A549 (cell line): ENCODE measurements at regions not wholly inside any gene's neighbourhood (a gene's known extent, or its start where the extent isn't known, plus 50 kb on each side); places are given as distances from the start of the nearest gene placed in this dataset.

ENCODE experiments used
- ATAC-seq, 2 experiments: fragments of 200-7000 bp in 1 of 2; fragments of >200 bp in 1 of 2; cut with Nextera tagmentation in 1 of 2; cut with Tn5 transposase in 1 of 2; 3 replicates each; pipeline versions ENCODE4 v1.8.0 to v1.9.1; 2018 to 2020; ENCODE audit warnings: mild to moderate bottlenecking in 1 of 2, moderate library complexity in 1 of 2
- CTCF ChIA-PET: fragments of 300-600 bp; sonication (Branson Sonifier 250); formaldehyde crosslinking; extraction: SDS; loops from one replicate; lab custom pipeline; 2021; ENCODE audit warnings: antibody characterized with exemption, inconsistent platforms; lab: Yijun Ruan, JAX
- POLR2A ChIA-PET: fragments of 350-600 bp; formaldehyde crosslinking; extraction: SDS; loops from one replicate; lab custom pipeline; 2021; ENCODE audit warnings: antibody characterized with exemption, inconsistent platforms; lab: Yijun Ruan, JAX
- DNase-seq, 2 experiments: peaks; one replicate each; pipeline versions ENCODE4 v3.0.0 to v3.0.0-alpha.2; 2011 to 2016; ENCODE audit warnings: low read depth in 1 of 2, low spot score in 1 of 2
- FAIRE-seq: peaks from 2 replicates; lab custom pipeline; 2011; peaks lifted over from hg19 to GRCh38; lab: Jason Lieb, UNC
- H3K27ac ChIP-seq, 2 experiments: fragments of >200 bp; sonication (Bioruptor Twin); formaldehyde crosslinking; 3 replicates each; pipeline ENCODE4 v1.5.1; 2016 to 2017
- H3K4me1 ChIP-seq: fragments of >200 bp; sonication (Bioruptor Twin); formaldehyde crosslinking; 3 replicates; pipeline ENCODE4 v1.6.1; 2016
- H3K4me2 ChIP-seq: fragments of >200 bp; sonication (Bioruptor Twin); formaldehyde crosslinking; 3 replicates; pipeline ENCODE4 v1.6.1; 2016
- H3K4me3 ChIP-seq: fragments of >200 bp; sonication (Bioruptor Twin); formaldehyde crosslinking; 3 replicates; pipeline ENCODE4 v1.5.1; 2016
- H3K9me3 ChIP-seq: fragments of >200 bp; sonication (Bioruptor Twin); formaldehyde crosslinking; 3 replicates; pipeline ENCODE4 v1.6.1; 2016
- BHLHE40 ChIP-seq: IDR thresholded peaks from 2 replicates; pipeline ENCODE4 v1.6.1; 2012; ENCODE audit warnings: low read depth, low read length, inconsistent platforms
- CBX2 ChIP-seq: fragments of 200-600 bp; sonication (generic); IDR thresholded peaks from 2 replicates; pipeline ENCODE4 v1.6.1; 2016; ENCODE audit warnings: low read depth, mild to moderate bottlenecking, borderline replicate concordance
- CBX8 ChIP-seq: fragments of 200-600 bp; sonication (generic); IDR thresholded peaks from 2 replicates; pipeline ENCODE4 v1.6.1; 2016
- EHMT2 ChIP-seq: fragments of 200-600 bp; sonication (generic); IDR thresholded peaks from 2 replicates; pipeline ENCODE4 v1.6.1; 2016; ENCODE audit warnings: antibody characterized with exemption, low read depth, mild to moderate bottlenecking, moderate library complexity
- EP300 ChIP-seq, 2 experiments: fragments of >200 bp; sonication (Bioruptor Twin); formaldehyde crosslinking; IDR thresholded peaks; 2 replicates in 1 of 2; 3 replicates in 1 of 2; pipeline ENCODE4 v1.6.1; 2016 to 2017
- GATA3 ChIP-seq: IDR thresholded peaks from 2 replicates; pipeline ENCODE4 v1.6.1; 2012; ENCODE audit warnings: borderline replicate concordance
- HDAC2 ChIP-seq: fragments of 200-600 bp; sonication (generic); IDR thresholded peaks from 2 replicates; pipeline ENCODE4 v1.6.1; 2016
- HMGXB4 ChIP-seq: fragments of 250-450 bp; sonication (Bioruptor Pico); IDR thresholded peaks from 2 replicates; pipeline ENCODE4 v1.5.0; 2021; ENCODE audit warnings: mild to moderate bottlenecking, moderate library complexity, borderline replicate concordance
- HOXA7 ChIP-seq: fragments of 250-450 bp; sonication (Bioruptor Pico); IDR thresholded peaks from 2 replicates; pipeline ENCODE4 v1.5.0; 2020; ENCODE audit warnings: mild to moderate bottlenecking, moderate library complexity
- JUN ChIP-seq, 2 experiments: fragments of >200 bp; sonication (Bioruptor Twin); formaldehyde crosslinking; IDR thresholded peaks; 2 replicates in 1 of 2; 3 replicates in 1 of 2; pipeline ENCODE4 v1.6.1; 2016 to 2017
- PBX3 ChIP-seq: IDR thresholded peaks from 2 replicates; pipeline ENCODE4 v1.6.1; 2012
- PHF8 ChIP-seq: fragments of 200-600 bp; sonication (generic); IDR thresholded peaks from 2 replicates; pipeline ENCODE4 v1.6.1; 2016; ENCODE audit warnings: low read depth, mild to moderate bottlenecking, antibody characterized with exemption, moderate library complexity, borderline replicate concordance
- POLR2A ChIP-seq: IDR thresholded peaks from 2 replicates; pipeline ENCODE4 v1.6.1; 2012; ENCODE audit warnings: mild to moderate bottlenecking, low read length
- POLR2AphosphoS2 ChIP-seq: conservative IDR thresholded peaks from 2 replicates; pipeline ENCODE4 v1.6.1; 2012; ENCODE audit warnings: low read length, improper control_type of control experiment, inconsistent platforms
- RARB ChIP-seq: fragments of 250-450 bp; sonication (Bioruptor Pico); IDR thresholded peaks from 2 replicates; pipeline ENCODE4 v1.8.0; 2021; ENCODE audit warnings: mild to moderate bottlenecking, moderate library complexity
- RFX5 ChIP-seq: fragments of 450-650 bp; IDR thresholded peaks from 2 replicates; pipeline ENCODE4 v1.7.1; 2014; ENCODE audit warnings: antibody characterized with exemption, mild to moderate bottlenecking, moderate library complexity
- RNF2 ChIP-seq: fragments of 200-600 bp; sonication (generic); IDR thresholded peaks from 2 replicates; pipeline ENCODE4 v1.6.1; 2016; ENCODE audit warnings: low read depth, mild to moderate bottlenecking, antibody characterized with exemption, moderate library complexity, borderline replicate concordance
- SMC3 ChIP-seq: fragments of >200 bp; sonication (Bioruptor Twin); formaldehyde crosslinking; IDR thresholded peaks from 3 replicates; pipeline ENCODE4 v1.6.1; 2018; ENCODE audit warnings: inconsistent platforms
- TFCP2L1 ChIP-seq: fragments of 250-450 bp; sonication (Bioruptor Pico); IDR thresholded peaks from 2 replicates; pipeline ENCODE4 v1.5.0; 2021; ENCODE audit warnings: mild to moderate bottlenecking
- ZC3H11A ChIP-seq: fragments of 450-650 bp; IDR thresholded peaks from 2 replicates; pipeline ENCODE4 v1.6.1; 2014; ENCODE audit warnings: antibody characterized with exemption, mild to moderate bottlenecking
- WGBS: methylation state at CpG from one replicate; pipeline ENCODE4 v1.1.6; 2017; ENCODE audit errors: missing lambda C conversion rate; 5-methylcytosine and 5-hydroxymethylcytosine counted together

GRCh38 chr3:23752126-23752525, 53.6 kb upstream of the UBE2E1 start:
- POLR2A ChIA-PET, result no interaction called here
- WGBS, result 71% methylated on average over 3 of the region's 3 CpGs

GRCh38 chr3:23754215-23754614, 51.5 kb upstream of the UBE2E1 start:
- FAIRE-seq (no peak), DNase-seq (no peak), ATAC-seq (no peak)
- TF ChIP-seq HDAC2 (no peak), POLR2A (no peak), PHF8 (no peak), EHMT2 (no peak), POLR2AphosphoS2 (no peak), HMGXB4 (CRISPR knock-in tag) (no peak), EP300 (IDR thresholded peaks at IDR 0.05) (no peak), BHLHE40 (no peak), CBX2 (no peak), TFCP2L1 (CRISPR knock-in tag) (no peak), SMC3 (no peak), HOXA7 (CRISPR knock-in tag) (no peak), RARB (CRISPR knock-in tag) (no peak)
- no peak overlapping the region for H3K27ac ChIP-seq
- ChIA-PET POLR2A (no interaction called here), CTCF (no interaction called here)
- H3K9me3 ChIP-seq, result no peaks in the 10 kb centered on the region
- 89% methylated on average over 4 of the region's 4 CpGs for WGBS
- H3K4me2 ChIP-seq, result no peak overlapping the region
- H3K4me1 ChIP-seq, result peaks cover 30% of the 10 kb centered on the region
- H3K4me3 ChIP-seq, result no peak overlapping the region

More at GRCh38 chr3:23752126-23752525, 53.6 kb upstream of the UBE2E1 start:
- FAIRE-seq (no peak), DNase-seq (no peak), ATAC-seq (no peak; a peak in 1 of 6 replicates)
- Histone ChIP-seq H3K27ac (peak overlapping the region in 1 of 2 experiments; percentile 78; a peak in 4 of 6 replicates), H3K4me2 (no peak overlapping the region), H3K9me3 (no peaks in the 10 kb centered on the region), H3K4me1 (peaks cover 48% of the 10 kb centered on the region)
- CTCF ChIA-PET, result interaction anchor here (0.6 to 1.3 kb wide), 2 partner anchors 9 to 42 kb away, joined by 3 read pairs; no protein-coding TSS in a partner anchor
- TF ChIP-seq PBX3, result no peak
- TF ChIP-seq CBX8, result no peak
- TF ChIP-seq BHLHE40, result no peak
- TF ChIP-seq ZC3H11A, result no peak
- no peak for TF ChIP-seq GATA3
- TF ChIP-seq RNF2, result no peak
- no peak for TF ChIP-seq RFX5
- TF ChIP-seq JUN (IDR thresholded peaks at IDR 0.05), result no peak
- TF ChIP-seq, all 56 proteins: peak for 0
- no peak overlapping the region for H3K4me3 ChIP-seq
